ENCODE measurements at regions not wholly inside any gene's neighbourhood (a gene's known extent, or its start where the extent isn't known, plus 50 kb on each side); places are given as distances from the start of the nearest gene placed in this dataset.

- no peak for TF ChIP-seq CTCF (IDR thresholded peaks at IDR 0.05; ENCODE audit: control extremely low read depth in 1 of 3, insufficient read depth in 1 of 3, low read depth in 1 of 3, low read length in 3 of 3)
- no peak for TF ChIP-seq POLR2A (IDR thresholded peaks at IDR 0.05; ENCODE audit: control extremely low read depth in 1 of 2, low read depth in 2 of 2, low read length in 2 of 2)
- TF ChIP-seq EP300 (IDR thresholded peaks at IDR 0.05; ENCODE audit: borderline replicate concordance in 1 of 2, low read depth in 2 of 2, low read length in 2 of 2) = no peak
- TF ChIP-seq SRF (IDR thresholded peaks at IDR 0.05; ENCODE audit: low read depth, low read length) = no peak
- no peak for TF ChIP-seq YY1 (IDR thresholded peaks at IDR 0.05; ENCODE audit: low read depth, low read length)
- TF ChIP-seq USF2 (IDR thresholded peaks at IDR 0.05; ENCODE audit: low read length) = no peak
- no peak for TF ChIP-seq MAFK (IDR thresholded peaks at IDR 0.05; ENCODE audit: low read depth, low read length)
- TF ChIP-seq TAF1 (IDR thresholded peaks at IDR 0.05; ENCODE audit: low read depth, low read length) = no peak
These were observed 132.1 kb upstream of the SALL4 start for GRCh38 chr20:51934301-51935002.

Measured in H1 (cell line).